ENCODE measurements at regions not wholly inside any gene's neighbourhood (a gene's known extent, or its start where the extent isn't known, plus 50 kb on each side); places are given as distances from the start of the nearest gene placed in this dataset.
"Not testable (repeated sequence)": the region's sequence is repeated elsewhere in the genome, so short reads cannot be mapped to it uniquely, and the experiment has no call there.

DNA sequence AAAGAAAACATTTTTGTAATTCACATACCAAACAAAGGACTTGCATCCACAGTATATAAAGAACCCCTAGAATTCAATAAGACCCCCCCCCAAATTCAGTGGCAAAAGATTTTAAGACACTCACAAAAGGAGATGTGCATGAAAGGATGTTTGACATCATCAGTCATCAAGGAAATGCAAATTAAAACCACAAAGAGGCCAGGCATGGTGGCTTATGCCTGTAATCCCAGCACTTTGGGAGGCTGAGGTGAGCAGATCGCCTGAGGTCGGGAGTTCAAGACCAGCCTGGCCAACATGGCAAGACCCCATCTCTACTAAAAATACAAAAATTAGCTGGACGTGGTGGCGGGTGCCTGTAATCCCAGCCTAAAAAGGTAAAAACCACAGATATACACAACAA is 61.3 kb downstream of the AIPL1 start:
- H3K27ac ChIP-seq, result not testable (repeated sequence)

GRCh38 chr17:6366221-6366666 is 68.7 kb downstream of the AIPL1 start:
- TF ChIP-seq, protein P1, sequence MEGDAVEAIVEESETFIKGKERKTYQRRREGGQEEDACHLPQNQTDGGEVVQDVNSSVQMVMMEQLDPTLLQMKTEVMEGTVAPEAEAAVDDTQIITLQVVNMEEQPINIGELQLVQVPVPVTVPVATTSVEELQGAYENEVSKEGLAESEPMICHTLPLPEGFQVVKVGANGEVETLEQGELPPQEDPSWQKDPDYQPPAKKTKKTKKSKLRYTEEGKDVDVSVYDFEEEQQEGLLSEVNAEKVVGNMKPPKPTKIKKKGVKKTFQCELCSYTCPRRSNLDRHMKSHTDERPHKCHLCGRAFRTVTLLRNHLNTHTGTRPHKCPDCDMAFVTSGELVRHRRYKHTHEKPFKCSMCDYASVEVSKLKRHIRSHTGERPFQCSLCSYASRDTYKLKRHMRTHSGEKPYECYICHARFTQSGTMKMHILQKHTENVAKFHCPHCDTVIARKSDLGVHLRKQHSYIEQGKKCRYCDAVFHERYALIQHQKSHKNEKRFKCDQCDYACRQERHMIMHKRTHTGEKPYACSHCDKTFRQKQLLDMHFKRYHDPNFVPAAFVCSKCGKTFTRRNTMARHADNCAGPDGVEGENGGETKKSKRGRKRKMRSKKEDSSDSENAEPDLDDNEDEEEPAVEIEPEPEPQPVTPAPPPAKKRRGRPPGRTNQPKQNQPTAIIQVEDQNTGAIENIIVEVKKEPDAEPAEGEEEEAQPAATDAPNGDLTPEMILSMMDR (conservative IDR thresholded peaks at IDR 0.05), result no peak
- no peak overlapping the region for H3K27ac ChIP-seq

GRCh38 chr17:6365200-6365943 is 69.5 kb downstream of the AIPL1 start:
- H3K27ac ChIP-seq, result no peak overlapping the region
- TF ChIP-seq, protein P1 (conservative IDR thresholded peaks at IDR 0.05), result no peak

- TF ChIP-seq, protein P1 (conservative IDR thresholded peaks at IDR 0.05), result no peak
- no peak overlapping the region for H3K27ac ChIP-seq
These were observed 73.2 kb downstream of the AIPL1 start for GRCh38 chr17:6361733-6362132.

GRCh38 chr17:6358131-6358530 is 76.8 kb downstream of the AIPL1 start:
- no peak overlapping the region for H3K27ac ChIP-seq
- TF ChIP-seq, protein P1 (conservative IDR thresholded peaks at IDR 0.05), result no peak

DNA sequence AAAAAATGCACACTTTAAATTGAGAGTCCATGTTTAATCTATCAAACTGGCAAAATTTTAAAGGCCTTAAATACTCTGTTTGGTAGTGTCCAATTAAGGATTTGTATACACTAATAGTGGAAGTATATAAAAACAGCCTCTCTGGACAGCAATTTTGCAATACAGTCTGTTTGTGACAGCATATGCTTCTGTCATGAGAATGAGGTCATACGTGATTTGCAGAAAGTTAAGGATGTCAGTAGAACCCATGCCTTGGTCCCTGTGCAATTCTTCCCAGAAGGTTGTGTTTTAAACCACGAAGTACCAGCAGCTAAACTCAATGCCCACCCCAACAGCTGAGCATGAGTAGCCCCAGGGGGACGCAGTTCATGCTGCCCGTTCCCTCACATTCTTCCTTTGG is 78.4 kb downstream of the AIPL1 start:
- H3K27ac ChIP-seq, result no peak overlapping the region
- TF ChIP-seq, protein P1 (conservative IDR thresholded peaks at IDR 0.05), result no peak

GRCh38 chr17:6355196-6355595 is 79.7 kb downstream of the AIPL1 start:
- TF ChIP-seq, protein P1 (conservative IDR thresholded peaks at IDR 0.05), result no peak
- H3K27ac ChIP-seq, result no peak overlapping the region

DNA sequence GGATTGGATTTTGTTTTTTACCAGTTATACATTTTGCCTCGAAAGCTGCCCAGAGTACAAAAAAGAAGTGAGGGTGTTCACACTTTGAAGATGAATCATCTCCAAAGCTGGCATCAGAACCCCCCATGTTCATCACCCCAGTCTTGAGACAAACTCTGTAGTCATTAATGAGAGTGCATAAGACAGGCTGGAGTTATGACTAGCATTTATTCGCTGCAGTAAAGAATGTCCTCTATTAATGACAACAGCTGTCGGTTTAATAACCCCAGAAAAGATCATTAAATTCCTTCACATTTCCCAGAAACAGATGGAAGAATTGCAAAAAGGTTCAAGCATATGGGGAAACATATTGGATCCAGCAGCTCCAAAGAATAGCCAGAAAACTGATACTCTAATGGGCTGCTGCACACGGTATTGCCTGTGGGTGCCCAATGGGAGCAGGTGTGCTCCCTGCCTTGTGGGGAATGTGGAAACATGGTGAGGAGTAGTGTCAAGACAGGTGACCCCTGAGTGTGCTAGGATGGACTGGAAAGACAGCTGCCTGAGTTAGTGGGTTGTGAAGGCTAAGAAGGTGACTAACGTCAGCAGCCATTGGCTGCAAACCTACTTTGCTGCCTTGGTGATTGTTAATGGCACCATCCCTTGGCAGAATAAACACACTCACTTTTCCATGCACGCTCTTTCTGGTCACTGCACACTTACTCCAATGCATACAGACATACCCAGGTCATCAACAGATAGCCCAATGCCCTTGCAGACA is 81.9 kb downstream of the AIPL1 start:
- TF ChIP-seq, protein P1 (conservative IDR thresholded peaks at IDR 0.05), result no peak
- no peak overlapping the region for H3K27ac ChIP-seq

Data from VCaP (cell line).